ENCODE measurements at regions not wholly inside any gene's neighbourhood (a gene's known extent, or its start where the extent isn't known, plus 50 kb on each side); places are given as distances from the start of the nearest gene placed in this dataset.

- TF ChIP-seq CTCF (IDR thresholded peaks at IDR 0.05; ENCODE audit: low read depth, low read length) (no peak), MAX (IDR thresholded peaks at IDR 0.05; ENCODE audit: low read depth, low read length) (no peak)
Measured at GRCh38 chr3:13200465-13200864, 127.2 kb upstream of the IQSEC1 start.

Measured in NB4 (cell line).